HFFc6 (cell line): ENCODE measurements at regions not wholly inside any gene's neighbourhood (a gene's known extent, or its start where the extent isn't known, plus 50 kb on each side); places are given as distances from the start of the nearest gene placed in this dataset.

Experiments used
- DNase-seq: peaks from one replicate; pipeline ENCODE4 v3.0.0-alpha.2; 2018
- H3K27ac Mint-ChIP-seq: 2 replicates; pipeline ENCODE4 v1.8.0; 2020; ENCODE audit warnings: mild to moderate bottlenecking, mixed read lengths
- H3K27me3 Mint-ChIP-seq: 2 replicates; pipeline ENCODE4 v1.8.0; 2021; ENCODE audit warnings: mild to moderate bottlenecking, moderate library complexity, mixed read lengths; ENCODE audit not compliant: insufficient read depth
- H3K36me3 Mint-ChIP-seq: 2 replicates; pipeline ENCODE4 v1.8.0; 2021; ENCODE audit warnings: low read depth, mixed read lengths
- H3K4me1 Mint-ChIP-seq: 2 replicates; pipeline ENCODE4 v1.8.0; 2020; ENCODE audit warnings: low read depth, mixed read lengths
- H3K4me3 Mint-ChIP-seq: 2 replicates; pipeline ENCODE4 v1.8.0; 2020; ENCODE audit warnings: mild to moderate bottlenecking, moderate library complexity, mixed read lengths
- H3K9me3 Mint-ChIP-seq: 2 replicates; pipeline ENCODE4 v1.8.0; 2020; ENCODE audit warnings: mild to moderate bottlenecking, mixed read lengths
- TF ChIP-seq, protein P1 (sequence below): fragments of 200-600 bp; sonication (generic); IDR thresholded peaks from 2 replicates; pipeline ENCODE4 v1.5.0; 2021; ENCODE audit warnings: antibody characterized with exemption, mild to moderate bottlenecking

DNA sequence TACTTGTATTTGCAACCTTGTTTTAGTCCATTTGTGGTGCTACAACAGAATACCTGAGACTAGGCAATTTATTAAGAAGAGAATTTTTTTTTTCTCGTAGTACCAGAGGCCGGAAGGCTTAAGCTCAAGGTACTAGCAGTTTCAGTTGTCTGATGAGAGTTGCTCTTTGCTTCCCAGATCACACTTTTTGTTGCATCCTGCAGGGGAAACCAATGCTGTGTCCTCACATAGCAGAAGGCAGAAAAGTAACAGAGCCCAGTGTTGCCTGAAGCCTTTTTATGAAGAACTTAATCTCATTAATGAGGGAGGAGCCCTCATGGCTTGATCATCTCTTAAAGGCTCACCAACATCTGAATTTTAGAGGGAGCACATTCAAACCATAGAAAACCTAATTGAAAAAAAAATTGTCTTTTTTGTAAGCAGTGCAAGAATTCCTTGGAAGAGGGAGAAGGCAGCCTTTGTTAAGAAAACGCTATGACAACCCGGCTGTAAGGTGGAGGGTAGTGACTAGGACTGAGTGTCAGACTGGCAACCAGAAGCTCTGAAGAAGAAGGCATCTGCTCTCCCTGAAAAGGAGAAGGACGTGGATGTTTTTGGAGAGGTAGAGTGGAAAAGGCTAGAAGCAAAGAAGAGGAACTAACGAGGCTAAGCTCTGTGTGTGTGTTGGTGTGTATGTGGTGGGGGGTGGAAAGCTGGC, 1245.3 kb downstream of the ROBO2 start:
- H3K9me3 Mint-ChIP-seq = no peaks in the 10 kb centered on the region
- TF ChIP-seq, protein P1, sequence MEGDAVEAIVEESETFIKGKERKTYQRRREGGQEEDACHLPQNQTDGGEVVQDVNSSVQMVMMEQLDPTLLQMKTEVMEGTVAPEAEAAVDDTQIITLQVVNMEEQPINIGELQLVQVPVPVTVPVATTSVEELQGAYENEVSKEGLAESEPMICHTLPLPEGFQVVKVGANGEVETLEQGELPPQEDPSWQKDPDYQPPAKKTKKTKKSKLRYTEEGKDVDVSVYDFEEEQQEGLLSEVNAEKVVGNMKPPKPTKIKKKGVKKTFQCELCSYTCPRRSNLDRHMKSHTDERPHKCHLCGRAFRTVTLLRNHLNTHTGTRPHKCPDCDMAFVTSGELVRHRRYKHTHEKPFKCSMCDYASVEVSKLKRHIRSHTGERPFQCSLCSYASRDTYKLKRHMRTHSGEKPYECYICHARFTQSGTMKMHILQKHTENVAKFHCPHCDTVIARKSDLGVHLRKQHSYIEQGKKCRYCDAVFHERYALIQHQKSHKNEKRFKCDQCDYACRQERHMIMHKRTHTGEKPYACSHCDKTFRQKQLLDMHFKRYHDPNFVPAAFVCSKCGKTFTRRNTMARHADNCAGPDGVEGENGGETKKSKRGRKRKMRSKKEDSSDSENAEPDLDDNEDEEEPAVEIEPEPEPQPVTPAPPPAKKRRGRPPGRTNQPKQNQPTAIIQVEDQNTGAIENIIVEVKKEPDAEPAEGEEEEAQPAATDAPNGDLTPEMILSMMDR = no peak
- no peaks in the 10 kb centered on the region for H3K36me3 Mint-ChIP-seq
- peaks cover 13% of the 10 kb centered on the region for H3K4me1 Mint-ChIP-seq
- H3K4me3 Mint-ChIP-seq = no peak overlapping the region
- H3K27ac Mint-ChIP-seq = no peak overlapping the region
- H3K27me3 Mint-ChIP-seq = no peaks in the 10 kb centered on the region; the same call in 1 of the 2 replicates
- DNase-seq = no peak

GRCh38 chr3:78287085-78287484, 1247.2 kb downstream of the ROBO2 start:
- no peak for DNase-seq
- Mint-ChIP-seq H3K4me3 (no peak overlapping the region), H3K9me3 (no peaks in the 10 kb centered on the region), H3K4me1 (peaks cover 13% of the 10 kb centered on the region), H3K27ac (no peak overlapping the region), H3K36me3 (no peaks in the 10 kb centered on the region), H3K27me3 (no peaks in the 10 kb centered on the region; the same call in 1 of the 2 replicates)
- TF ChIP-seq, protein P1 = no peak

- no peaks in the 10 kb centered on the region for H3K36me3 Mint-ChIP-seq
- H3K27me3 Mint-ChIP-seq = no peaks in the 10 kb centered on the region
- no peak for DNase-seq
These were observed 1253.4 kb downstream of the ROBO2 start for GRCh38 chr3:78293284-78293683.

DNA sequence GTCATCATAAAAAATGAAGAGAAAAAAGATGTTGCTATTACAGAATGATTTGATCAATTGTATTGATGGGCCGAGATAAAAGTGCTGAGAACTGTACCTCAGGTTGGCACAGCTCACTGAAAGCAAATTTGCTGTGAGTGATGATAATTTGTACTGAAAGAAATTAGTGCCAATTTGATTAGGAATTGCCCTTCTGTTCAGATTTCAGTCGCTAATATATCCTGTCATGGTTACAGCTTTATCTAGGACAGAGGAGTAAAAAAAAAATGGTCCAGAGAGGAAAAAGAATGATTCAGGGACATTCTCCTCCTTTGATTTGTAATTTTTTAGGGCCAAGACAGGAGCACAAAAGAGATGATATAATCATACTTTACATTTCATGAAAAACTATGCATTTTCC, 1264.2 kb downstream of the ROBO2 start:
- H3K27me3 Mint-ChIP-seq = no peaks in the 10 kb centered on the region; the same call in 1 of the 2 replicates
- H3K27ac Mint-ChIP-seq = no peak overlapping the region
- H3K36me3 Mint-ChIP-seq = no peaks in the 10 kb centered on the region
- TF ChIP-seq, protein P1 = no peak
- H3K9me3 Mint-ChIP-seq = no peaks in the 10 kb centered on the region
- no peak overlapping the region for H3K4me3 Mint-ChIP-seq
- no peaks in the 10 kb centered on the region for H3K4me1 Mint-ChIP-seq
- DNase-seq = no peak

More at GRCh38 chr3:78293284-78293683, 1253.4 kb downstream of the ROBO2 start:
- TF ChIP-seq, protein P1 = no peak
- peaks cover 7% of the 10 kb centered on the region for H3K4me1 Mint-ChIP-seq
- no peak overlapping the region for H3K4me3 Mint-ChIP-seq
- no peak overlapping the region for H3K27ac Mint-ChIP-seq
- no peaks in the 10 kb centered on the region for H3K9me3 Mint-ChIP-seq

- Mint-ChIP-seq H3K36me3 (no peaks in the 10 kb centered on the region), H3K4me3 (no peak overlapping the region), H3K27ac (no peak overlapping the region), H3K27me3 (peaks cover 3% of the 10 kb centered on the region), H3K4me1 (no peaks in the 10 kb centered on the region), H3K9me3 (no peaks in the 10 kb centered on the region)
- no peak for DNase-seq
- TF ChIP-seq, protein P1 = no peak
These were observed 1273.0 kb downstream of the ROBO2 start for GRCh38 chr3:78312851-78313250.
